SK-N-MC (cell line): ENCODE measurements at regions not wholly inside any gene's neighbourhood (a gene's known extent, or its start where the extent isn't known, plus 50 kb on each side); places are given as distances from the start of the nearest gene placed in this dataset.

Source experiments
- EZH2 ChIP-seq: fragments of 200-600 bp; sonication (generic); IDR thresholded peaks from one replicate; pipeline ENCODE4 v1.6.1; 2017; ENCODE audit warnings: antibody characterized with exemption
- POLR2AphosphoS5 ChIP-seq: IDR thresholded peaks from 2 replicates; pipeline ENCODE4 v1.6.1; 2012; ENCODE audit warnings: mild to moderate bottlenecking, low read depth, low read length, borderline replicate concordance

DNA sequence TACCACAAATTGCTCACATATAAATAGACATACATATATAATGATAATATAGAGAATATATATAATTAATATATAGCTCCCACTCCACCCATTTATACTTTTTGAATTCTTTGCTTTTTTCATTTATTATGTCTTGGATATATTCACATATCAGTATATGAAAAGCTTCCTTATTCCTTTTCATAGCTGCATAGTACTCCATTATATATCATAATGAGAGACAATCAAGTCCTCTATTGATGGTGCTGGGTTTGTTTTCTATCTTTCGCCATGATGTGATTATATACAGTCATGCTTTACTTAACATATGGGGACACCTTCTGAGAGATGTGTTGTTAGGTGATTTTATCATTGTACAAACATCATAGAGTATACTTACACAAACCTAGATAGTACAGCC lies 51.6 kb upstream of the ELL2 start:
- TF ChIP-seq POLR2AphosphoS5 (no peak), EZH2 (no peak)
